H1 (cell line): ENCODE measurements at regions not wholly inside any gene's neighbourhood (a gene's known extent, or its start where the extent isn't known, plus 50 kb on each side); places are given as distances from the start of the nearest gene placed in this dataset.

ENCODE experiments used
- CTCF ChIA-PET: fragments of 300-600 bp; sonication (Branson Sonifier 250); formaldehyde crosslinking; loops from one replicate; lab custom pipeline; 2021; ENCODE audit not compliant: partially characterized antibody; lab: Charles Lee
- POLR2A ChIA-PET: fragments of 300-600 bp; sonication (Branson Sonifier 250); formaldehyde crosslinking; loops from one replicate; lab custom pipeline; 2021; ENCODE audit warnings: inconsistent platforms; ENCODE audit not compliant: partially characterized antibody; lab: Charles Lee
- DNase-seq, 2 experiments: peaks; one replicate each; pipeline versions ENCODE4 v3.0.0 to v3.0.0-alpha.2; 2010 to 2022; ENCODE audit warnings: low spot score in 2 of 2, low read depth in 1 of 2, mixed read lengths in 1 of 2
- FAIRE-seq: peaks from 2 replicates; lab custom pipeline; 2011; peaks lifted over from hg19 to GRCh38; lab: Jason Lieb, UNC
- H2AFZ ChIP-seq: 2 replicates; pipeline ENCODE4 v1.8.1; 2012; ENCODE audit warnings: low read length, inconsistent platforms
- H2AK5ac ChIP-seq: 2 replicates; pipeline ENCODE4 v1.6.1; 2013; ENCODE audit warnings: low read depth, low read length
- H2BK120ac ChIP-seq: replicated peaks from 2 replicates; pipeline ENCODE3; 2013; ENCODE audit warnings: low read depth, low read length, inconsistent platforms
- H2BK12ac ChIP-seq: 2 replicates; pipeline ENCODE4 v1.6.1; 2013; ENCODE audit warnings: low read depth, low read length
- H2BK15ac ChIP-seq: 2 replicates; pipeline ENCODE4 v1.6.1; 2013; ENCODE audit warnings: low read length
- H2BK20ac ChIP-seq: 2 replicates; pipeline ENCODE4 v1.6.1; 2013; ENCODE audit warnings: low read length
- H2BK5ac ChIP-seq: 2 replicates; pipeline ENCODE4 v1.6.1; 2013; ENCODE audit warnings: low read depth, low read length
- H3K14ac ChIP-seq: 2 replicates; pipeline ENCODE4 v1.6.1; 2013; ENCODE audit warnings: inconsistent platforms; ENCODE audit not compliant: insufficient read length
- H3K18ac ChIP-seq: 2 replicates; pipeline ENCODE4 v1.6.1; 2013; ENCODE audit warnings: low read length; ENCODE audit errors: extremely low read depth
- H3K23ac ChIP-seq: 2 replicates; pipeline ENCODE4 v1.6.1; 2013; ENCODE audit warnings: inconsistent platforms; ENCODE audit not compliant: insufficient read length
- H3K23me2 ChIP-seq: 2 replicates; pipeline ENCODE4 v1.6.1; 2013; ENCODE audit warnings: low read depth, low read length
- H3K27ac ChIP-seq: 2 replicates; pipeline ENCODE4 v1.6.1; 2011; ENCODE audit warnings: low read depth, low read length, inconsistent platforms
- H3K27me3 ChIP-seq, 4 experiments: replicated peaks in 1 of 4; 1 replicate in 1 of 4; 2 replicates in 3 of 4; pipeline versions ENCODE4 v1.6.1 to v1.8.1; 2011 to 2013; ENCODE audit warnings: low read length in 3 of 4, mild to moderate bottlenecking in 3 of 4, inconsistent platforms in 2 of 4, mixed read lengths in 2 of 4, moderate library complexity in 1 of 4; ENCODE audit not compliant: control insufficient read depth in 3 of 4, insufficient read depth in 3 of 4; ENCODE audit errors: extremely low read depth in 1 of 4
- H3K36me3 ChIP-seq, 4 experiments: 2 replicates each; pipeline versions ENCODE4 v1.6.1 to v1.8.1; 2011 to 2013; ENCODE audit warnings: mild to moderate bottlenecking in 4 of 4, low read length in 3 of 4, moderate library complexity in 2 of 4, control low read depth in 1 of 4, inconsistent platforms in 1 of 4; ENCODE audit not compliant: insufficient read depth in 4 of 4, control insufficient read depth in 2 of 4
- H3K4ac ChIP-seq: replicated peaks from 2 replicates; pipeline ENCODE3; 2013; ENCODE audit warnings: low read length, low read depth, mixed read lengths, inconsistent platforms; ENCODE audit not compliant: insufficient read length
- H3K4me1 ChIP-seq, 4 experiments: replicated peaks in 1 of 4; 1 replicate in 1 of 4; 2 replicates in 3 of 4; pipeline versions ENCODE4 v1.6.1 to v1.8.1; 2011 to 2013; ENCODE audit warnings: low read length in 3 of 4, inconsistent platforms in 2 of 4, mixed read lengths in 1 of 4; ENCODE audit not compliant: insufficient read depth in 4 of 4, control insufficient read depth in 3 of 4
- H3K4me2 ChIP-seq, 2 experiments: 2 replicates each; pipeline versions ENCODE4 v1.6.1 to v1.8.1; 2011 to 2013; ENCODE audit warnings: low read depth in 2 of 2, low read length in 2 of 2, control low read depth in 1 of 2, inconsistent platforms in 1 of 2, mild to moderate bottlenecking in 1 of 2; ENCODE audit not compliant: insufficient read depth in 1 of 2
- H3K4me3 ChIP-seq, 4 experiments: fragments of 200-600, 300-600 bp in 1 of 4; sonication (generic), shearing (Covaris generic), sonication (Bioruptor Twin) in 1 of 4; 2 replicates each; pipeline versions ENCODE4 v1.5.1 to v1.8.1; 2011 to 2016; ENCODE audit warnings: low read length in 4 of 4, low read depth in 3 of 4, control low read depth in 2 of 4, inconsistent platforms in 2 of 4, mild to moderate bottlenecking in 2 of 4, mixed read lengths in 1 of 4, moderate library complexity in 1 of 4; ENCODE audit not compliant: insufficient read depth in 2 of 4; ENCODE audit errors: extremely low read depth in 1 of 4
- H3K56ac ChIP-seq: replicated peaks from 2 replicates; pipeline ENCODE3; 2013; ENCODE audit warnings: low read depth, mild to moderate bottlenecking, mixed read lengths, low read length, inconsistent platforms; ENCODE audit not compliant: insufficient read length
- H3K79me1 ChIP-seq: 2 replicates; pipeline ENCODE4 v1.6.1; 2013; ENCODE audit warnings: low read depth, low read length, control low read depth
- H3K79me2 ChIP-seq, 2 experiments: 2 replicates each; pipeline versions ENCODE4 v1.6.1 to v1.8.1; 2012 to 2013; ENCODE audit warnings: low read length in 2 of 2, mild to moderate bottlenecking in 2 of 2, inconsistent platforms in 1 of 2; ENCODE audit not compliant: insufficient read depth in 2 of 2, control insufficient read depth in 1 of 2
- H3K9ac ChIP-seq, 4 experiments: replicated peaks in 1 of 4; 1 replicate in 1 of 4; 2 replicates in 3 of 4; pipeline versions ENCODE4 v1.6.1 to v1.8.1; 2011 to 2013; ENCODE audit warnings: low read depth in 3 of 4, low read length in 3 of 4, control low read depth in 2 of 4, mild to moderate bottlenecking in 2 of 4, moderate library complexity in 2 of 4, inconsistent platforms in 1 of 4; ENCODE audit errors: extremely low read depth in 1 of 4
- H3K9me3 ChIP-seq, 2 experiments: 2 replicates each; pipeline versions ENCODE4 v1.6.1 to v1.8.1; 2012 to 2013; ENCODE audit warnings: mild to moderate bottlenecking in 2 of 2, moderate library complexity in 2 of 2, control low read depth in 1 of 2, inconsistent platforms in 1 of 2, low read depth in 1 of 2, low read length in 1 of 2, mixed read lengths in 1 of 2; ENCODE audit not compliant: insufficient read depth in 2 of 2
- H4K20me1 ChIP-seq, 2 experiments: replicated peaks in 1 of 2; 2 replicates each; pipeline versions ENCODE3 to v1.8.1; 2011 to 2013; ENCODE audit warnings: inconsistent platforms in 2 of 2, low read length in 2 of 2, mild to moderate bottlenecking in 1 of 2; ENCODE audit not compliant: insufficient read depth in 2 of 2, control insufficient read depth in 1 of 2
- H4K5ac ChIP-seq: 2 replicates; pipeline ENCODE4 v1.6.1; 2013; ENCODE audit warnings: low read length, low read depth, mixed read lengths, inconsistent platforms; ENCODE audit not compliant: insufficient read length
- H4K8ac ChIP-seq: 2 replicates; pipeline ENCODE4 v1.8.0; 2013; ENCODE audit warnings: mild to moderate bottlenecking, moderate library complexity, low read length, inconsistent platforms; ENCODE audit not compliant: insufficient read depth; ENCODE audit errors: extremely low read depth
- H4K91ac ChIP-seq: replicated peaks from 2 replicates; pipeline ENCODE3; 2013; ENCODE audit warnings: low read length, mixed read lengths, inconsistent platforms; ENCODE audit not compliant: insufficient read length
- BRCA1 ChIP-seq: IDR thresholded peaks from 2 replicates; pipeline ENCODE4 v1.6.1; 2012; ENCODE audit warnings: low read depth, low read length, improper control_type of control experiment
- CTBP2 ChIP-seq: IDR thresholded peaks from 2 replicates; pipeline ENCODE4 v1.7.0; 2011; ENCODE audit warnings: borderline replicate concordance, mild to moderate bottlenecking, moderate library complexity, mixed read lengths, low read length; ENCODE audit not compliant: insufficient read depth, insufficient read length
- EP300 ChIP-seq, 2 experiments: IDR thresholded peaks; 1 replicate in 1 of 2; 2 replicates in 1 of 2; pipeline ENCODE4 v1.6.1; 2011 to 2012; ENCODE audit warnings: low read depth in 2 of 2, low read length in 2 of 2, mild to moderate bottlenecking in 2 of 2, borderline replicate concordance in 1 of 2, inconsistent platforms in 1 of 2, moderate library complexity in 1 of 2
- NANOG ChIP-seq: IDR thresholded peaks from 2 replicates; pipeline ENCODE4 v1.6.1; 2011; ENCODE audit warnings: low read length, low read depth, mild to moderate bottlenecking, inconsistent platforms; ENCODE audit not compliant: insufficient read depth, poor library complexity, severe bottlenecking
- POLR2A ChIP-seq, 2 experiments: IDR thresholded peaks; 1 replicate in 1 of 2; 2 replicates in 1 of 2; pipeline ENCODE4 v1.6.1; 2011; ENCODE audit warnings: low read depth in 2 of 2, low read length in 2 of 2, mild to moderate bottlenecking in 2 of 2; ENCODE audit errors: control extremely low read depth in 1 of 2
- SIN3A ChIP-seq, 2 experiments: IDR thresholded peaks in 1 of 2; conservative IDR thresholded peaks in 1 of 2; 2 replicates each; pipeline ENCODE4 v1.6.1; 2011 to 2012; ENCODE audit warnings: low read length in 2 of 2, improper control_type of control experiment in 1 of 2, low read depth in 1 of 2, mild to moderate bottlenecking in 1 of 2
- WGBS, 2 experiments: shearing (Covaris generic) in 1 of 2; methylation state at CpG; one replicate each; pipeline versions ENCODE4 v1.1.6 to v1.1.7; 2013 to 2015; ENCODE audit warnings: low lambda C conversion rate in 2 of 2, mixed read lengths in 2 of 2, inconsistent platforms in 1 of 2, low coverage in 1 of 2, missing lambda C conversion rate in 1 of 2; ENCODE audit not compliant: insufficient replicate concordance in 2 of 2, insufficient coverage in 1 of 2, insufficient read length in 1 of 2; ENCODE audit errors: extremely low coverage in 1 of 2, missing lambda C conversion rate in 1 of 2; 5-methylcytosine and 5-hydroxymethylcytosine counted together
- TF ChIP-seq, protein P1 (sequence below): IDR thresholded peaks from 2 replicates; pipeline ENCODE4 v1.6.1; 2012; ENCODE audit warnings: low read length, inconsistent platforms

DNA sequence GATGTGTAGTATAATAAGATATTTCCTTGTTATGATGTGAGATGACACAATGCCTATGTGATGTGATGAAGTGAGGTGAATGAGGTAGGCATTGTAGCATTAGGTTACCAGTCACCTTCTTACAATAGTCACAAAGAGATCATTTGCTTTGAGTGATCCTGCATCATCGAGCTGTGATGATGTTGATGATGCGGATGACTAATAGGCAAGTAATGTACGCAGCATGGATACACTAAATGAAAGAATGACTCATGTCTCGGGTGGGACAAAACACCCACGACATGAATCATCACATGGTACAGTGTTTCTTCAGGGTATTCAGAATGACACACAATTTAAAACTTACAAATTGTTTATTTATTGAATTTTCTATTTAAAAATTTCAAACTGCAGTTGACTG, 806.3 kb upstream of the GJE1 start:
- Histone ChIP-seq H4K20me1 (no peaks in the 10 kb centered on the region), H3K79me1 (no peaks in the 10 kb centered on the region), H2BK15ac (no peak overlapping the region), H2BK5ac (no peak overlapping the region), H4K91ac (no peak overlapping the region), H3K56ac (no peak overlapping the region), H3K4me2 (no peak overlapping the region), H3K23ac (no peak overlapping the region), H3K23me2 (no peaks in the 10 kb centered on the region), H3K79me2 (no peaks in the 10 kb centered on the region), H3K9ac (no peak overlapping the region), H2AK5ac (no peak overlapping the region), H2BK120ac (no peak overlapping the region), H4K5ac (no peak overlapping the region), H3K36me3 (no peaks in the 10 kb centered on the region), H3K27ac (no peak overlapping the region), H3K14ac (no peak overlapping the region), H3K18ac (no peak overlapping the region), H2BK20ac (no peak overlapping the region), H3K9me3 (no peaks in the 10 kb centered on the region), H3K4me3 (no peak overlapping the region), H3K27me3 (no peaks in the 10 kb centered on the region), H2BK12ac (no peak overlapping the region), H3K4ac (no peak overlapping the region), H3K4me1 (no peaks in the 10 kb centered on the region), H4K8ac (no peak overlapping the region), H2AFZ (peak overlapping the region; percentile 76; the same call in 1 of the 2 replicates)
- TF ChIP-seq EP300 (IDR thresholded peaks at IDR 0.05; ENCODE audit: borderline replicate concordance in 1 of 2, low read depth in 2 of 2, low read length in 2 of 2) (no peak), NANOG (no peak), SIN3A (conservative IDR thresholded peaks at IDR 0.05 in 1 of 2, IDR thresholded peaks at IDR 0.05 in 1 of 2; ENCODE audit: low read depth in 1 of 2, low read length in 2 of 2) (no peak), BRCA1 (no peak), CTBP2 (no peak), POLR2A (IDR thresholded peaks at IDR 0.05; ENCODE audit: control extremely low read depth in 1 of 2, low read depth in 2 of 2, low read length in 2 of 2) (no peak)
- TF ChIP-seq, protein P1, sequence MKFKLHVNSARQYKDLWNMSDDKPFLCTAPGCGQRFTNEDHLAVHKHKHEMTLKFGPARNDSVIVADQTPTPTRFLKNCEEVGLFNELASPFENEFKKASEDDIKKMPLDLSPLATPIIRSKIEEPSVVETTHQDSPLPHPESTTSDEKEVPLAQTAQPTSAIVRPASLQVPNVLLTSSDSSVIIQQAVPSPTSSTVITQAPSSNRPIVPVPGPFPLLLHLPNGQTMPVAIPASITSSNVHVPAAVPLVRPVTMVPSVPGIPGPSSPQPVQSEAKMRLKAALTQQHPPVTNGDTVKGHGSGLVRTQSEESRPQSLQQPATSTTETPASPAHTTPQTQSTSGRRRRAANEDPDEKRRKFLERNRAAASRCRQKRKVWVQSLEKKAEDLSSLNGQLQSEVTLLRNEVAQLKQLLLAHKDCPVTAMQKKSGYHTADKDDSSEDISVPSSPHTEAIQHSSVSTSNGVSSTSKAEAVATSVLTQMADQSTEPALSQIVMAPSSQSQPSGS: no peak
- FAIRE-seq (no peak), DNase-seq (no peak)
- 93% methylated on average over 5 of the region's 5 CpGs; no CpG with 5 or more reads in 1 of the 2 experiments for WGBS, 2 experiments
- POLR2A ChIA-PET: interaction anchor here (1.3 kb wide), 1 partner anchor 12 kb away, joined by 5 read pairs; no protein-coding TSS in a partner anchor
- CTCF ChIA-PET: interaction anchor here (1.1 kb wide), 1 partner anchor 26 kb away, joined by 3 read pairs; no protein-coding TSS in a partner anchor
